HL-60 (cell line): ENCODE measurements at regions not wholly inside any gene's neighbourhood (a gene's known extent, or its start where the extent isn't known, plus 50 kb on each side); places are given as distances from the start of the nearest gene placed in this dataset.

Experiments
- DNase-seq, 2 experiments: peaks; one replicate each; pipeline ENCODE4 v3.0.0-alpha.2; 2010 to 2020; ENCODE audit warnings: low read depth in 1 of 2, low spot score in 1 of 2
- H3K27ac ChIP-seq: fragments of 250-450 bp; sonication (Bioruptor Pico); replicated peaks from 2 replicates; pipeline ENCODE4 v1.5.1; 2020; ENCODE audit warnings: mild to moderate bottlenecking, moderate library complexity
- H3K27me3 ChIP-seq: fragments of 250-450 bp; sonication (Bioruptor Pico); 2 replicates; pipeline ENCODE4 v1.5.1; 2021; ENCODE audit warnings: mild to moderate bottlenecking, moderate library complexity; ENCODE audit not compliant: insufficient read depth, poor library complexity, severe bottlenecking
- H3K4me3 ChIP-seq: replicated peaks from 2 replicates; pipeline ENCODE4 v1.5.1; 2011; ENCODE audit warnings: mild to moderate bottlenecking, control low read depth, low read length; ENCODE audit not compliant: insufficient read depth
- CTCF ChIP-seq: IDR thresholded peaks from one replicate; pipeline ENCODE4 v1.5.1; 2011; ENCODE audit warnings: low read length, control low read depth, inconsistent platforms; ENCODE audit not compliant: insufficient read depth
- GABPA ChIP-seq: IDR thresholded peaks from 2 replicates; pipeline ENCODE4 v1.6.1; 2012; ENCODE audit warnings: low read depth
- POLR2AphosphoS5 ChIP-seq: IDR thresholded peaks from 2 replicates; pipeline ENCODE4 v1.6.1; 2012; ENCODE audit warnings: low read depth
- REST ChIP-seq: IDR thresholded peaks from 2 replicates; pipeline ENCODE4 v1.6.1; 2012; ENCODE audit warnings: low read depth; ENCODE audit not compliant: insufficient replicate concordance
- SPI1 ChIP-seq: IDR thresholded peaks from 2 replicates; pipeline ENCODE4 v1.6.1; 2012; ENCODE audit warnings: low read depth, mild to moderate bottlenecking, borderline replicate concordance

DNA sequence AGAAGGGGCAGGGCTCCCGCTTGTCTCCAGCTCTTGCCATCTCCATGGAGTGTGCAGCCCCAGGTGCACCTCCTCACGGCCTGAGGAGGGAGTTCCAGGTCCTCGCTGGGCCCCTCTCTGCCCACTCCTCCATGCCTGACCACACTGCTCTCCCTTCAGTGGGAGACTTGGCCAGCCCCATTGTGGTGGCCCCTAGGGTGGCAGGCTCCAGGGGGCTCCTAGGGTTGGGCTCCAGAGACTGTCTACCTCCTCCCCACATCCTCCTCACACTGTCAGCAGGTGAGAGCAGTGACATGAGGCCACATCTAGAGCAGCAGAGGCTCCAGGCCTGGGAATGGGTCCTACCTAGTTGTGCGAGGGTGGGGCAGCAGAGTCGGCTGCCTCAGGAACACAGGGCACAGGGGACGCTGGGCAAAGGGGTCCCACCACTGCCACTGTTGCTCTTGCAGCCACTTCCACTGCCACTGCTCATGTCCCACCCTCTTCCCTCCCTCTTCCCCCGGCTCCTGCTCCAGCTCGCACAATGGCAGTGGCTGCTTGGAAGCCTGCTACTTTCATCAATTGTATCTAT, 514.8 kb downstream of the MRPL39 start:
- no peak for DNase-seq
- H3K4me3 ChIP-seq, result no peak overlapping the region

GRCh38 chr21:25081096-25081495, 526.2 kb downstream of the MRPL39 start:
- no peak for DNase-seq
- H3K4me3 ChIP-seq, result no peak overlapping the region
- TF ChIP-seq SPI1, result no peak
- no peak for TF ChIP-seq CTCF
- no peak for TF ChIP-seq POLR2AphosphoS5
- H3K27ac ChIP-seq, result no peak overlapping the region
- no peaks in the 10 kb centered on the region for H3K27me3 ChIP-seq

More for the DNA sequence above, 514.8 kb downstream of the MRPL39 start:
- Histone ChIP-seq H3K27me3 (no peaks in the 10 kb centered on the region), H3K27ac (no peak overlapping the region)
- TF ChIP-seq CTCF (no peak), REST (no peak), SPI1 (no peak), GABPA (no peak), POLR2AphosphoS5 (no peak)

DNA sequence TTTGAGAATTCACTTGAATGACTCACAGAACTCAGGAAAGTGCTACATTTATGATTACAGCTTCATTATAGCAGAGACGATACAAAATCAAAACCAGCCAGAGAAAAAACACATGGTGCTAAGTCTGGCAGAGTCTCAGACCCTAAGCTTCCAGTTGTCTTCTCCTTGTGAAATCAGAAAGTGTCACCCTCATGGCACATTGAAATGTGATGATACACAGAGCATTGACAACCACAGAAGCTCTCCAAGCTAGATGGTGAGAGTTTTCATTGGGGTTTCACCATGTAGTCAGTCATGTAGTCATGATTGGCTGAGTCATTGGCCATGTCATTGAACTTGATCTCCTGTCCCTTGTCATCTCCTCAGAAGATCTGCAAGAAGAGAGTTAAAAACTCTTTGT, 526.6 kb downstream of the MRPL39 start:
- TF ChIP-seq GABPA (no peak), SPI1 (no peak), CTCF (no peak), REST (no peak), POLR2AphosphoS5 (no peak)
- no peaks in the 10 kb centered on the region for H3K27me3 ChIP-seq
- no peak overlapping the region for H3K27ac ChIP-seq
- no peak overlapping the region for H3K4me3 ChIP-seq
- no peak for DNase-seq

DNA sequence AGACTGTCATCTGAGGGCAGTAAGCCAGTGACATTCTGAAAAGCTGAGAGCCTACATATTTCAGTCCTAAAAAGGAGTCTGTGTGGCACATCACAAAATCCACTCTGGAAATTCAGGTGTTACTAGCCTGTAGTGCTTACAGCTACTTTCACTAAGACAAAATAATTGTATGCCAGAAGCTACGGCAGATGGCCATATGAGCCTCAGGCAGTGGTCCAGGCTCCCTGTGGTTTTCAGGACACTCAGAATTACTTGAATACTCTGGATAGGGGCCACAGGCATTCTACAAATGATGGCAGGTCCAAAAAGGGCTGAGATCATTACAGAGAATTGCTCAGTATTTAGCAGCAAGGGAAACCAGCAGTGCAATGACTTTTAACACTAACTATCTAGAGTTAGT, 527.1 kb downstream of the MRPL39 start:
- no peak for DNase-seq
- TF ChIP-seq POLR2AphosphoS5 (no peak), GABPA (no peak), SPI1 (no peak)
- H3K4me3 ChIP-seq, result no peak overlapping the region
- no peak overlapping the region for H3K27ac ChIP-seq
- H3K27me3 ChIP-seq, result no peaks in the 10 kb centered on the region
